Effector CD4-positive, alpha-beta T cell (primary cell): ENCODE measurements at regions not wholly inside any gene's neighbourhood (a gene's known extent, or its start where the extent isn't known, plus 50 kb on each side); places are given as distances from the start of the nearest gene placed in this dataset.
A peak's percentile ranks its signal among the peaks of the same experiment; 100 is the strongest.

Source experiments
- DNase-seq: peaks from one replicate; pipeline ENCODE4 v3.0.0-alpha.2; 2020

- DNase-seq: no peak
Measured at GRCh38 chr3:56862352-56863062, 60.8 kb upstream of the ARHGEF3 start.

GRCh38 chr3:56861511-56861910, 59.8 kb upstream of the ARHGEF3 start:
- DNase-seq: no peak

- no peak for DNase-seq
Measured at GRCh38 chr3:56860939-56861338, 59.2 kb upstream of the ARHGEF3 start.

GRCh38 chr3:56860351-56860750, 58.6 kb upstream of the ARHGEF3 start:
- no peak for DNase-seq

GRCh38 chr3:56858331-56858730, 56.6 kb upstream of the ARHGEF3 start:
- DNase-seq: no peak

GRCh38 chr3:56857178-56857577, 55.4 kb upstream of the ARHGEF3 start:
- no peak for DNase-seq

- no peak for DNase-seq
Measured at GRCh38 chr3:56856752-56857151, 55.0 kb upstream of the ARHGEF3 start.

- peak; percentile 12 for DNase-seq
Measured at GRCh38 chr3:56855856-56856512, 54.2 kb upstream of the ARHGEF3 start.

- no peak for DNase-seq
Measured at GRCh38 chr3:56854856-56855611, 53.3 kb upstream of the ARHGEF3 start.

- DNase-seq: no peak
Measured at GRCh38 chr3:56851966-56852884, 50.5 kb upstream of the ARHGEF3 start.
